ENCODE measurements at regions not wholly inside any gene's neighbourhood (a gene's known extent, or its start where the extent isn't known, plus 50 kb on each side); places are given as distances from the start of the nearest gene placed in this dataset.

DNA sequence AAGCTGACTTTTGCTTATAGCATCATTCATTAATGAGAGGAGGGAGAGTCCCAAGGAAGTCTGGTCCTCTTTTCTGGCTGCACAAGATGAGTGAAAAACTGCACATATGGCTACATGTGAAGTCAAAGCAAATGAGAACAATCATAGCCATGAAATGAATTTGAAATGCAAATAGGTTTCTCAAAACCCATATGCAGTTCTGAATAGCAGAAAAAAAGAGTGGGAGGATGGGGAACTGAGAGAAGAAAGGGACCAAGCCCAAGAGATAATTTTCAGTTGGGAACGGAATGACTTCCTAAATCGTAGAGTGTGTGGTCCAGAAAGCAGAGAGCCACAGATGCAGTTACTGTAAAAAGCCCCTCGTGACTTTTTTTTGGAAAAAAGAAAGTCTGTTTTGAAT is 66.3 kb downstream of the GTPBP8 start:
- no peak overlapping the region for H3K4me3 Mint-ChIP-seq (ENCODE audit: low read depth)
- no peaks in the 10 kb centered on the region for H3K27me3 Mint-ChIP-seq
- H3K27ac Mint-ChIP-seq: no peak overlapping the region
- TF ChIP-seq, protein P1, sequence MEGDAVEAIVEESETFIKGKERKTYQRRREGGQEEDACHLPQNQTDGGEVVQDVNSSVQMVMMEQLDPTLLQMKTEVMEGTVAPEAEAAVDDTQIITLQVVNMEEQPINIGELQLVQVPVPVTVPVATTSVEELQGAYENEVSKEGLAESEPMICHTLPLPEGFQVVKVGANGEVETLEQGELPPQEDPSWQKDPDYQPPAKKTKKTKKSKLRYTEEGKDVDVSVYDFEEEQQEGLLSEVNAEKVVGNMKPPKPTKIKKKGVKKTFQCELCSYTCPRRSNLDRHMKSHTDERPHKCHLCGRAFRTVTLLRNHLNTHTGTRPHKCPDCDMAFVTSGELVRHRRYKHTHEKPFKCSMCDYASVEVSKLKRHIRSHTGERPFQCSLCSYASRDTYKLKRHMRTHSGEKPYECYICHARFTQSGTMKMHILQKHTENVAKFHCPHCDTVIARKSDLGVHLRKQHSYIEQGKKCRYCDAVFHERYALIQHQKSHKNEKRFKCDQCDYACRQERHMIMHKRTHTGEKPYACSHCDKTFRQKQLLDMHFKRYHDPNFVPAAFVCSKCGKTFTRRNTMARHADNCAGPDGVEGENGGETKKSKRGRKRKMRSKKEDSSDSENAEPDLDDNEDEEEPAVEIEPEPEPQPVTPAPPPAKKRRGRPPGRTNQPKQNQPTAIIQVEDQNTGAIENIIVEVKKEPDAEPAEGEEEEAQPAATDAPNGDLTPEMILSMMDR (IDR thresholded peaks at IDR 0.05; ENCODE audit: unreplicated experiment): no peak
- no peak for DNase-seq (ENCODE audit: low spot score, unreplicated experiment)
- H3K4me1 Mint-ChIP-seq (ENCODE audit: low read depth): no peaks in the 10 kb centered on the region
- no peaks in the 10 kb centered on the region for H3K9me3 Mint-ChIP-seq (ENCODE audit: low read depth)
- H3K36me3 Mint-ChIP-seq (ENCODE audit: insufficient read depth): no peaks in the 10 kb centered on the region

DNA sequence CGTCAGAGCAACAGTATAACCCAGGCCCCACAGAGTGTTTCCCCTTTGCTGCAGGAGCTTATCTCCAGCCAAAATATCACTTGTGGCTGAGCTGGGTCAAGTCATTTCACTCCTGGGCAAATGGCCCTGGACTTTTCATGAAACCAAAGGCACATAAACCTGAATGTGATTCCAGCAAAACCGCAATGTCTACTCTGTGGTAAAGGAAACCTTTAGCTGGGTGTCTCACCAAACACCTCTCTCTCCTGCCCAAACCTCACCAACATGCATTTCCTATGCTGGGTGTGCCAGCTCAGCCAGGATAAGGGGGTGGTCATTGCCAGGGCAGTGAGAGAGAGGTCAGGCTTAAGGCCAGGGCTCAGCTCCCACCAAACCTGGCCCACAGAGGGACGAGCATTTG is 67.4 kb downstream of the GTPBP8 start:
- DNase-seq (ENCODE audit: low spot score, unreplicated experiment): no peak
- Mint-ChIP-seq H3K27me3 (no peaks in the 10 kb centered on the region), H3K9me3 (ENCODE audit: low read depth) (no peaks in the 10 kb centered on the region), H3K36me3 (ENCODE audit: insufficient read depth) (no peaks in the 10 kb centered on the region), H3K27ac (no peak overlapping the region), H3K4me1 (ENCODE audit: low read depth) (no peaks in the 10 kb centered on the region), H3K4me3 (ENCODE audit: low read depth) (no peak overlapping the region)
- TF ChIP-seq, protein P1 (IDR thresholded peaks at IDR 0.05; ENCODE audit: unreplicated experiment): no peak

DNA sequence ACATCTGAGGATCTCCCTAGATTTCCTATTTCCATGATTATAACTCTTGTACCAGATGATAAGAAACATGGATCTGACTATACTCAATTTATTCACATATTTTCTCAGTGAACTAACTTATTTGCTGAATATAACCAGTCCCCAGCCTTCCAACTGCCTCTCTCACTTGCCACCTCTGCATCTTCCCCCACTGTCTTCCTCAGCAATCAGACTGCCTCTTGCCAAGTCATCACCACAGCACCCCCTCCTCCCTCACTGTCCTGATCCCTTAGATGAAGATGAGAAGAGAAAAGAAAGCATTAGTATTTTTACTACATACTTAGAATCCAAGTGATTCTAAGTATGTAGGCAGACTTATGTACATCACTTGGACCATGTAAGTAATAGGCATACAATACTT is 71.9 kb downstream of the GTPBP8 start:
- H3K4me1 Mint-ChIP-seq (ENCODE audit: low read depth): no peaks in the 10 kb centered on the region
- no peak overlapping the region for H3K27ac Mint-ChIP-seq
- peaks cover 14% of the 10 kb centered on the region for H3K9me3 Mint-ChIP-seq (ENCODE audit: low read depth)
- peaks cover 11% of the 10 kb centered on the region for H3K36me3 Mint-ChIP-seq (ENCODE audit: insufficient read depth)
- H3K4me3 Mint-ChIP-seq (ENCODE audit: low read depth): no peak overlapping the region
- no peak for DNase-seq (ENCODE audit: low spot score, unreplicated experiment)
- TF ChIP-seq, protein P1 (IDR thresholded peaks at IDR 0.05; ENCODE audit: unreplicated experiment): no peak
- H3K27me3 Mint-ChIP-seq: no peaks in the 10 kb centered on the region

DNA sequence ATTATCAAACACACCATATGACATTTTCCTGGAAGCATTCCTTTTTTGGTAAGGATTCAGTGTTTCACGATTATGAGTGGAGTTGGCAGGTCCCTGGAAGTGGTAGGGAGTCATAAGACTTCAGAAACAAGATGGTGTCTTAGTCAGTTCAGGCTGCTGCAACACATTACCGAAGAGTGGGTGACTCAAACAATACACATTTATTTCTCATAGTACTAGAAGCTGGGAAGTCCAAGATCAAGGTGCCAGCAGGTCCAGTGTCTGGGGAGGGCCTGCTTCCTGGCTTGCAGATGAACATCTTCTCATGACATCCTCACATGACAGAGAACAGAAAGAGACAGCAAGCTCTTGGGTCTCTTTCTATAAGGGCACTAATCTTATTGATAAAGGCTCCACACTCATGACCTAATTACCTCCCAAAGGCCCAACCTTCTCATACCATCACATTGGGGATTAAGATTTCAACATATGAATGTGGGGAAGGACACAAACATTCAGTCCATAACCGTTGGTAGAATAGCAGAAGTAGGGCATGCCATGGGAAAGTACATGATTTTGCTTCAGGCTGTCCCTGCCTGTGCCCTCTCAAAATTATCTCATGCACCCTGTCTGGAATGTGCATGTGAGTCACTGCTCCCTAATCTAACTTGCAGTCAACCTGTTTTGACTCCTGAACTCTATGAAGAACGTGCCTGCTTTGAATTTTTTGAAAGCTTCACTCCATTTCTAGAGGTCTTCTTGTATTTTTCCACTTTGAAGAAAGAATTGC is 72.5 kb downstream of the GTPBP8 start:
- H3K9me3 Mint-ChIP-seq (ENCODE audit: low read depth): peaks cover 14% of the 10 kb centered on the region
- no peak overlapping the region for H3K27ac Mint-ChIP-seq
- DNase-seq (ENCODE audit: low spot score, unreplicated experiment): no peak
- TF ChIP-seq, protein P1 (IDR thresholded peaks at IDR 0.05; ENCODE audit: unreplicated experiment): no peak
- peaks cover under 1% of the 10 kb centered on the region for H3K4me1 Mint-ChIP-seq (ENCODE audit: low read depth)
- peaks cover 11% of the 10 kb centered on the region for H3K36me3 Mint-ChIP-seq (ENCODE audit: insufficient read depth)
- H3K4me3 Mint-ChIP-seq (ENCODE audit: low read depth): no peak overlapping the region
- no peaks in the 10 kb centered on the region for H3K27me3 Mint-ChIP-seq

DNA sequence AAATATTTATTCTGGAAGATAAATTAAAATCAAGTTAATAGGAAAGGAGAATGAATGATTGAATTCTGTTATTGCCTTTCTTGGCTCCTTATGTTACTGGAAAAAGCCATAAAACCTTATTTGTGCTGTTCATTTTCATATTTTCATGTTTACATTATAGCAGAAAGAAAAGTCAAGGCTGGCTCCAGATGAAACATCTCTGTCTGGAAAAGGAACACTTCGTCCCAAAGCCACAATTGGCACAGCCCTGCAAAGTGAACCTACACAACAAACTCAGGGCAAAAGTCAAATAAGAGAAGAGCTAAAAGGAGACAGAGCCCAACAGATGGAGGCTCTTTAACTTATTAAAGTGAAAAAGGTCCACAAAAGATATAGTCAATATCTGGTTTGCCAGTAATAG is 73.4 kb downstream of the GTPBP8 start:
- peaks cover 4% of the 10 kb centered on the region for H3K4me1 Mint-ChIP-seq (ENCODE audit: low read depth)
- no peak overlapping the region for H3K4me3 Mint-ChIP-seq (ENCODE audit: low read depth)
- DNase-seq (ENCODE audit: low spot score, unreplicated experiment): no peak
- TF ChIP-seq, protein P1 (IDR thresholded peaks at IDR 0.05; ENCODE audit: unreplicated experiment): no peak
- H3K27me3 Mint-ChIP-seq: no peaks in the 10 kb centered on the region
- no peak overlapping the region for H3K27ac Mint-ChIP-seq
- H3K36me3 Mint-ChIP-seq (ENCODE audit: insufficient read depth): peaks cover 11% of the 10 kb centered on the region
- H3K9me3 Mint-ChIP-seq (ENCODE audit: low read depth): peaks cover 14% of the 10 kb centered on the region
